Gastroesophageal sphincter (tissue), 4 donors: ENCODE measurements at regions not wholly inside any gene's neighbourhood (a gene's known extent, or its start where the extent isn't known, plus 50 kb on each side); places are given as distances from the start of the nearest gene placed in this dataset.

ENCODE experiments used
- ATAC-seq: fragments of 150-250 bp; one replicate; pipeline ENCODE4 v1.9.1; 2016; ENCODE audit warnings: mild to moderate bottlenecking, moderate library complexity
- H3K27ac ChIP-seq, 4 donors: fragments of 200-600 bp; sonication (generic) in 3 of 4; 1 replicate in 3 of 4; 2 replicates in 1 of 4; pipeline ENCODE4 v1.5.1; 2016 to 2019
- H3K27me3 ChIP-seq: fragments of 200-600 bp; sonication (generic); one replicate; pipeline ENCODE4 v1.5.1; 2019
- H3K36me3 ChIP-seq, 2 donors: fragments of 200-600 bp; sonication (generic); one replicate each; pipeline ENCODE4 v1.5.1; 2019; ENCODE audit warnings: control low read depth in 1 of 2
- H3K4me1 ChIP-seq, 3 donors: fragments of 200-600 bp; sonication (generic); 1 replicate in 2 of 3; 2 replicates in 1 of 3; pipeline ENCODE4 v1.5.1; 2016 to 2019; ENCODE audit warnings: control low read depth in 2 of 3
- H3K4me3 ChIP-seq, 2 donors: fragments of 200-600 bp; sonication (generic); one replicate each; pipeline ENCODE4 v1.5.1; 2019; ENCODE audit warnings: mild to moderate bottlenecking in 1 of 2, moderate library complexity in 1 of 2
- H3K9me3 ChIP-seq, 3 donors: fragments of 200-600 bp; sonication (generic); one replicate each; pipeline ENCODE4 v1.5.1; 2017 to 2019; ENCODE audit warnings: control low read depth in 2 of 3
- CTCF ChIP-seq, 4 experiments: fragments of 200-600 bp in 2 of 4; fragments of 450-650 bp in 2 of 4; sonication (generic) in 1 of 4; IDR thresholded peaks; one replicate each; pipeline ENCODE4 v1.5.1; 2017 to 2019; ENCODE audit warnings: antibody characterized with exemption in 4 of 4, mild to moderate bottlenecking in 2 of 4, moderate library complexity in 2 of 4
- EP300 ChIP-seq: sonication (generic); formaldehyde crosslinking; IDR thresholded peaks from one replicate; pipeline ENCODE4 v1.6.1; 2017; ENCODE audit warnings: antibody characterized with exemption, mild to moderate bottlenecking
- POLR2A ChIP-seq, 2 donors: fragments of 450-650 bp; IDR thresholded peaks; one replicate each; pipeline ENCODE4 v1.6.1; 2017; ENCODE audit warnings: antibody characterized with exemption in 2 of 2, mild to moderate bottlenecking in 2 of 2, moderate library complexity in 1 of 2
- POLR2AphosphoS5 ChIP-seq: sonication (generic); formaldehyde crosslinking; IDR thresholded peaks from one replicate; pipeline ENCODE4 v1.6.1; 2017; ENCODE audit warnings: antibody characterized with exemption
- WGBS, 2 donors: methylation state at CpG; one replicate each; pipeline ENCODE4 v1.1.5; 2018; ENCODE audit warnings: low coverage in 1 of 2; 5-methylcytosine and 5-hydroxymethylcytosine counted together

DNA sequence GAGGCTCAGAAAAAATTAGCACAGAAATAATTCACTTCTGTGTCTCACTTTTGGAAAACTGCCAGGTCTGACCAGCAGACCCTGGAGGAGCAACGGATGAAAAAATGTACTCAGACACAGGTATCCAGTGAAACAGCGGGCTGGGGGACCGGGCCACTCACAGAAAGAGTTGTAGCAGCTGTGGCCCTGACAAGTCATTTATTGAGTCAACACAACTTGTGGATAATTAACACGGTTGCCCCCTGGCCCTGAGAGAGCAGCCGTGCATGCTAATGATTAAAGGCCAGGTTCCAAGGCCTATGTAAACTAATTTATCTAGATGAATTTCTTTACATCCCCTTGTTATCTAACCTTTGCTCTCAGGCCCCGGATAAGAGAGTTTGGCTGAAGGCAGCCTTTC lies 131.3 kb downstream of the AASDHPPT start:
- 39 to 50% methylated on average over 5 to 6 of the region's 6 CpGs for WGBS, 2 donors
- Histone ChIP-seq H3K4me1 (no peaks in the 10 kb centered on the region), H3K4me3 (no peak overlapping the region), H3K27ac (no peak overlapping the region), H3K9me3 (no peaks in the 10 kb centered on the region), H3K27me3 (no peaks in the 10 kb centered on the region), H3K36me3 (no peaks in the 10 kb centered on the region)
- TF ChIP-seq CTCF (IDR thresholded peaks at IDR 0.05) (no peak), POLR2A (IDR thresholded peaks at IDR 0.05) (no peak), POLR2AphosphoS5 (no peak), EP300 (no peak)
- ATAC-seq = no peak

GRCh38 chr11:106212081-106212480 lies 134.6 kb downstream of the AASDHPPT start:
- Histone ChIP-seq H3K9me3 (no peaks in the 10 kb centered on the region), H3K4me3 (no peak overlapping the region), H3K36me3 (no peaks in the 10 kb centered on the region), H3K27ac (no peak overlapping the region), H3K4me1 (no peaks in the 10 kb centered on the region), H3K27me3 (no peaks in the 10 kb centered on the region)
- TF ChIP-seq POLR2A (IDR thresholded peaks at IDR 0.05) (no peak), POLR2AphosphoS5 (no peak), EP300 (no peak), CTCF (IDR thresholded peaks at IDR 0.05) (no peak)
- ATAC-seq = no peak
- WGBS, 2 donors = 83 to 92% methylated on average over 1 to 2 of the region's 2 CpGs

- WGBS, 2 donors = 30 to 40% methylated on average over 1 of the region's 1 CpG
- no peak for TF ChIP-seq POLR2AphosphoS5
- no peak for TF ChIP-seq EP300
- no peak for TF ChIP-seq POLR2A (IDR thresholded peaks at IDR 0.05)
- no peak for TF ChIP-seq CTCF (IDR thresholded peaks at IDR 0.05)
- Histone ChIP-seq H3K27me3 (no peaks in the 10 kb centered on the region), H3K9me3 (no peaks in the 10 kb centered on the region), H3K36me3 (no peaks in the 10 kb centered on the region), H3K4me1 (no peaks in the 10 kb centered on the region), H3K27ac (no peak overlapping the region), H3K4me3 (no peak overlapping the region)
- no peak for ATAC-seq
These were observed 138.8 kb downstream of the AASDHPPT start for GRCh38 chr11:106216281-106216680.

GRCh38 chr11:106217456-106217855 lies 140.0 kb downstream of the AASDHPPT start:
- TF ChIP-seq EP300 (no peak), POLR2AphosphoS5 (no peak), CTCF (IDR thresholded peaks at IDR 0.05) (no peak), POLR2A (IDR thresholded peaks at IDR 0.05) (no peak)
- H3K27ac ChIP-seq = no peak overlapping the region
- H3K4me1 ChIP-seq = no peaks in the 10 kb centered on the region
- H3K27me3 ChIP-seq = no peaks in the 10 kb centered on the region
- H3K9me3 ChIP-seq = peaks cover 0 to 11% (median 0%) of the 10 kb centered on the region in 3 donors
- H3K4me3 ChIP-seq = no peak overlapping the region
- 93 to 96% methylated on average over 2 of the region's 2 CpGs for WGBS, 2 donors
- no peak for ATAC-seq
- H3K36me3 ChIP-seq = no peaks in the 10 kb centered on the region

GRCh38 chr11:106218106-106218505 lies 140.6 kb downstream of the AASDHPPT start:
- WGBS, 2 donors = 56 to 74% methylated on average over 3 of the region's 3 CpGs
- ATAC-seq = no peak
- H3K27ac ChIP-seq = no peak overlapping the region

More at GRCh38 chr11:106218106-106218505, 140.6 kb downstream of the AASDHPPT start:
- H3K36me3 ChIP-seq = no peaks in the 10 kb centered on the region
- peaks cover 0 to 17% (median 0%) of the 10 kb centered on the region in 3 donors for H3K9me3 ChIP-seq
- no peaks in the 10 kb centered on the region for H3K27me3 ChIP-seq
- H3K4me3 ChIP-seq = no peak overlapping the region
- no peaks in the 10 kb centered on the region for H3K4me1 ChIP-seq
- TF ChIP-seq CTCF (IDR thresholded peaks at IDR 0.05) (no peak), POLR2AphosphoS5 (no peak), EP300 (no peak), POLR2A (IDR thresholded peaks at IDR 0.05) (no peak)
